K562 (cell line): ENCODE measurements at regions not wholly inside any gene's neighbourhood (a gene's known extent, or its start where the extent isn't known, plus 50 kb on each side); places are given as distances from the start of the nearest gene placed in this dataset.

Experiments
- ATAC-seq: fragments of 200-7000 bp; cut with Tn5 transposase; 3 replicates; pipeline ENCODE4 v1.9.1; 2020; ENCODE audit warnings: moderate library complexity
- BruUV-seq: library from RNA; stranded (reverse); fragments of 400-500 nt; replicated peaks from 2 replicates; lab custom pipeline; 2021; lab: Mats Ljungman, UMichigan
- CTCF ChIA-PET: fragments of 300-600 bp; formaldehyde crosslinking; extraction: SDS; loops from one replicate; lab custom pipeline; 2021; ENCODE audit warnings: low intra/inter-chr PET ratio; lab: Yijun Ruan, JAX
- POLR2A ChIA-PET: fragments of 300-600, 350-650 bp; sonication (Branson Sonifier 250); formaldehyde crosslinking; extraction: SDS; loops from one replicate; lab custom pipeline; 2021; ENCODE audit warnings: antibody characterized with exemption, inconsistent platforms; lab: Yijun Ruan, JAX
- DNase-seq, 4 experiments: peaks; one replicate each; pipeline versions ENCODE4 v3.0.0 to v3.0.0-alpha.2; 2011 to 2018; ENCODE audit warnings: low spot score in 3 of 4, mixed read lengths in 3 of 4; ENCODE audit errors: extremely low read depth in 1 of 4
- FAIRE-seq: peaks from 2 replicates; lab custom pipeline; 2011; peaks lifted over from hg19 to GRCh38; lab: Jason Lieb, UNC
- H2AFZ ChIP-seq: 2 replicates; pipeline ENCODE4 v1.6.0; 2011; ENCODE audit warnings: low read depth, low read length, control low read depth, inconsistent platforms
- H3K27ac ChIP-seq: fragments of 200-600 bp; 3 replicates; pipeline ENCODE4 v1.8.0; 2011; ENCODE audit warnings: low read depth, mild to moderate bottlenecking, control low read depth, inconsistent platforms, low read length, moderate library complexity, mixed read lengths; ENCODE audit errors: extremely low read depth
- H3K27me3 ChIP-seq, 2 experiments: fragments of 300-600 bp in 1 of 2; 2 replicates in 1 of 2; 3 replicates in 1 of 2; pipeline versions ENCODE4 v1.6.0 to v1.8.0; 2011; ENCODE audit warnings: inconsistent platforms in 2 of 2, low read length in 2 of 2, mild to moderate bottlenecking in 1 of 2, mixed read lengths in 1 of 2, moderate library complexity in 1 of 2; ENCODE audit not compliant: control insufficient read depth in 2 of 2, insufficient read depth in 2 of 2
- H3K36me3 ChIP-seq: fragments of 300-600 bp; 3 replicates; pipeline ENCODE4 v1.8.0; 2011; ENCODE audit warnings: mild to moderate bottlenecking, low read length, inconsistent platforms; ENCODE audit not compliant: control insufficient read depth, insufficient read depth
- H3K4me1 ChIP-seq, 2 experiments: fragments of 200-600 bp in 1 of 2; replicated peaks in 1 of 2; 2 replicates in 1 of 2; 3 replicates in 1 of 2; pipeline versions ENCODE4 v1.5.1 to v1.8.0; 2011; ENCODE audit warnings: inconsistent platforms in 2 of 2, low read length in 2 of 2, mild to moderate bottlenecking in 1 of 2, mixed read lengths in 1 of 2, moderate library complexity in 1 of 2; ENCODE audit not compliant: control insufficient read depth in 2 of 2, insufficient read depth in 2 of 2
- H3K4me2 ChIP-seq: 2 replicates; pipeline ENCODE4 v1.6.1; 2011; ENCODE audit warnings: low read length, control low read depth, inconsistent platforms, mixed read lengths; ENCODE audit not compliant: insufficient read depth
- H3K4me3 ChIP-seq: fragments of 200-600 bp; sonication (generic), shearing (Covaris generic); 2 replicates; pipeline ENCODE4 v1.5.1; 2016; ENCODE audit warnings: control low read depth, inconsistent platforms
- H3K79me2 ChIP-seq: fragments of 200-600 bp; 3 replicates; pipeline ENCODE4 v1.8.0; 2011; ENCODE audit warnings: low read length, inconsistent platforms; ENCODE audit not compliant: control insufficient read depth, insufficient read depth
- H3K9ac ChIP-seq, 2 experiments: 2 replicates each; pipeline versions ENCODE4 v1.6.0 to v1.6.1; 2011; ENCODE audit warnings: low read depth in 2 of 2, low read length in 2 of 2, control low read depth in 1 of 2, inconsistent platforms in 1 of 2, mild to moderate bottlenecking in 1 of 2, mixed read lengths in 1 of 2; ENCODE audit not compliant: insufficient read depth in 1 of 2
- H3K9me1 ChIP-seq: one replicate; pipeline ENCODE4 v1.6.0; 2011; ENCODE audit warnings: inconsistent platforms, mild to moderate bottlenecking, low read length, moderate library complexity; ENCODE audit not compliant: control insufficient read depth, insufficient read depth
- H3K9me3 ChIP-seq: replicated peaks from 2 replicates; pipeline ENCODE4 v1.5.1; 2011; ENCODE audit warnings: low read depth, low read length, inconsistent platforms; ENCODE audit not compliant: control insufficient read depth, insufficient read depth
- H4K20me1 ChIP-seq: replicated peaks from 2 replicates; pipeline ENCODE4 v1.6.1; 2011; ENCODE audit warnings: low read length, inconsistent platforms, mixed read lengths; ENCODE audit not compliant: control insufficient read depth, insufficient read depth
- BRD9 ChIP-seq: fragments of 450-650 bp; IDR thresholded peaks from 2 replicates; pipeline ENCODE4 v1.6.1; 2018; ENCODE audit warnings: low read depth; ENCODE audit not compliant: partially characterized antibody
- ESRRA ChIP-seq: fragments of 450-650 bp; IDR thresholded peaks from 2 replicates; pipeline ENCODE4 v1.6.1; 2014; ENCODE audit warnings: low read depth, mild to moderate bottlenecking, moderate library complexity, borderline replicate concordance
- L3MBTL2 ChIP-seq: fragments of 450-650 bp; IDR thresholded peaks from 2 replicates; pipeline ENCODE4 v1.6.1; 2016; ENCODE audit warnings: mild to moderate bottlenecking, moderate library complexity
- NRF1 ChIP-seq, 2 experiments: fragments of 450-650 bp; IDR thresholded peaks in 1 of 2; conservative IDR thresholded peaks in 1 of 2; 2 replicates each; pipeline ENCODE4 v1.6.1; 2014; ENCODE audit warnings: mild to moderate bottlenecking in 2 of 2
- WGBS: fragments of 100-300 bp; shearing (Covaris generic); methylation state at CpG from one replicate; pipeline ENCODE4 v1.1.6; 2016; ENCODE audit warnings: low coverage, mixed read lengths; ENCODE audit not compliant: insufficient coverage; ENCODE audit errors: missing lambda C conversion rate; 5-methylcytosine and 5-hydroxymethylcytosine counted together
- in situ Hi-C: fragments of 300-500 bp; cut with MboI; formaldehyde crosslinking; loops from 4 replicates; pipeline ENCODE4 v1.15.0; 2018; ENCODE audit warnings: inconsistent platforms, mixed read lengths
- intact Hi-C: fragments of 100-400 bp; cut with micrococcal nuclease; formaldehyde crosslinking; loops from 2 replicates; pipeline ENCODE4 v1.14.2; 2022
- TF ChIP-seq, protein P1 (sequence below), 2 experiments: IDR thresholded peaks; 2 replicates each; pipeline ENCODE4 v1.6.1; 2012; ENCODE audit warnings: improper control_type of control experiment in 2 of 2, low read depth in 2 of 2, low read length in 2 of 2, borderline replicate concordance in 1 of 2
- TF ChIP-seq, protein P2 (sequence below): sonication (generic); formaldehyde crosslinking; IDR thresholded peaks from 2 replicates; pipeline ENCODE4 v1.8.0; 2022; ENCODE audit warnings: missing genetic modification reagents, mild to moderate bottlenecking, moderate library complexity, borderline replicate concordance
- TF ChIP-seq, protein P3 (sequence below): sonication (generic); formaldehyde crosslinking; IDR thresholded peaks from 2 replicates; pipeline ENCODE4 v1.9.0; 2022; ENCODE audit warnings: mild to moderate bottlenecking, missing genetic modification reagents
- TF ChIP-seq, protein P4 (sequence below): IDR thresholded peaks from 2 replicates; pipeline ENCODE4 v1.6.1; 2014; ENCODE audit warnings: antibody characterized with exemption
- TF ChIP-seq, protein P5 (sequence below): sonication (generic); formaldehyde crosslinking; IDR thresholded peaks from 2 replicates; pipeline ENCODE4 v1.8.0; 2022; ENCODE audit warnings: mild to moderate bottlenecking, missing genetic modification reagents
- TF ChIP-seq, protein P6 (sequence below): fragments of 150-350 bp; IDR thresholded peaks from 2 replicates; pipeline ENCODE4 v1.6.1; 2014; ENCODE audit warnings: low read depth, mild to moderate bottlenecking, low read length, borderline replicate concordance

DNA sequence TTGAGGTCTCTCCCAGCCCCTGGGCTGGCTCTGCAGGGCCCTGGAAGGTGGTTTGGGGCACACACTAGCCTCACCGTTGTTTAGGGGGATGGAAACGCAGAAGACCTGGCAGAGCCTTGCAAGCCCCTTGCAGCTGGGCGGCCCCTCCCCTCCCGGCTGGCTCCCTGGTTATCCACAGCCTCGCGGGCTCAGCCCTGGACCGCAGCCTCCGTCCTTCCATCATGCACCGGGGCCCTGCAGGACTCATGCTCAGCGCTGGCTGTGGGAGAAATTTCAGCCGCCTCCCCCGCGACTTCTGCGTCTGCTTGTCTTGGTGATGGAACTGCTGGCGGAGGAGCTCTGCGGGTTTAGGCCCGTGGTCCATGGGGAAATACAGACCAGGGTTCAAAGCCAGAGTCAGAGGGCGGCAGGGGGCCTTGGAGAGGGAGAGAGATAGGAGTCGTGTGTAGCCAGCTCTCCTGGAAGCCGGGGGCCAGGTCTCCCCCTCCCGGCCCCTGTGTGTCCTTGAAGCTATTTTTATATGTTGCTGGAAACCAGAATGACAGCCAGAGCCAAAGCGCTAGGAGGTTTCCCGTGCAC lies 75.8 kb upstream of the IER5L start:
- BruUV-seq: no TSS peak
- Histone ChIP-seq H3K9ac (peak overlapping the region in 1 of 2 experiments; percentile 65; a peak in 1 of 4 replicates), H3K4me2 (no peak overlapping the region), H3K36me3 (no peaks in the 10 kb centered on the region), H3K4me3 (no peak overlapping the region), H4K20me1 (peaks cover 6% of the 10 kb centered on the region; the same call in 1 of the 2 replicates), H2AFZ (peak overlapping the region; percentile 42), H3K9me3 (no peaks in the 10 kb centered on the region), H3K27me3 (peaks cover 0 to 9% of the 10 kb centered on the region in 2 experiments; a peak in 1 of 5 replicates), H3K9me1 (no peaks in the 10 kb centered on the region), H3K27ac (no peak overlapping the region), H3K4me1 (peaks cover 13 to 29% of the 10 kb centered on the region in 2 experiments), H3K79me2 (no peaks in the 10 kb centered on the region)
- intact Hi-C loops (no loop called here), in situ Hi-C loops (no loop called here)
- FAIRE-seq (peak; percentile 11), DNase-seq (peak in 2 of 4 experiments; percentile 42 to 72), ATAC-seq (peak; percentile 70)
- WGBS: 9% methylated on average over 21 of the region's 23 CpGs
- ChIA-PET CTCF (no interaction called here), POLR2A (interaction anchor here (0.6 to 1.2 kb wide), 3 partner anchors 11 to 628 kb away, joined by 3 to 6 read pairs (median 4); no protein-coding TSS in a partner anchor)
- TF ChIP-seq, protein P1, sequence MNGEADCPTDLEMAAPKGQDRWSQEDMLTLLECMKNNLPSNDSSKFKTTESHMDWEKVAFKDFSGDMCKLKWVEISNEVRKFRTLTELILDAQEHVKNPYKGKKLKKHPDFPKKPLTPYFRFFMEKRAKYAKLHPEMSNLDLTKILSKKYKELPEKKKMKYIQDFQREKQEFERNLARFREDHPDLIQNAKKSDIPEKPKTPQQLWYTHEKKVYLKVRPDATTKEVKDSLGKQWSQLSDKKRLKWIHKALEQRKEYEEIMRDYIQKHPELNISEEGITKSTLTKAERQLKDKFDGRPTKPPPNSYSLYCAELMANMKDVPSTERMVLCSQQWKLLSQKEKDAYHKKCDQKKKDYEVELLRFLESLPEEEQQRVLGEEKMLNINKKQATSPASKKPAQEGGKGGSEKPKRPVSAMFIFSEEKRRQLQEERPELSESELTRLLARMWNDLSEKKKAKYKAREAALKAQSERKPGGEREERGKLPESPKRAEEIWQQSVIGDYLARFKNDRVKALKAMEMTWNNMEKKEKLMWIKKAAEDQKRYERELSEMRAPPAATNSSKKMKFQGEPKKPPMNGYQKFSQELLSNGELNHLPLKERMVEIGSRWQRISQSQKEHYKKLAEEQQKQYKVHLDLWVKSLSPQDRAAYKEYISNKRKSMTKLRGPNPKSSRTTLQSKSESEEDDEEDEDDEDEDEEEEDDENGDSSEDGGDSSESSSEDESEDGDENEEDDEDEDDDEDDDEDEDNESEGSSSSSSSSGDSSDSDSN (IDR thresholded peaks at IDR 0.05; ENCODE audit: borderline replicate concordance in 1 of 2, low read depth in 2 of 2, low read length in 2 of 2): peak in 1 of 2 experiments; percentile 43; a peak in 1 of 4 replicates
- TF ChIP-seq, protein P2, sequence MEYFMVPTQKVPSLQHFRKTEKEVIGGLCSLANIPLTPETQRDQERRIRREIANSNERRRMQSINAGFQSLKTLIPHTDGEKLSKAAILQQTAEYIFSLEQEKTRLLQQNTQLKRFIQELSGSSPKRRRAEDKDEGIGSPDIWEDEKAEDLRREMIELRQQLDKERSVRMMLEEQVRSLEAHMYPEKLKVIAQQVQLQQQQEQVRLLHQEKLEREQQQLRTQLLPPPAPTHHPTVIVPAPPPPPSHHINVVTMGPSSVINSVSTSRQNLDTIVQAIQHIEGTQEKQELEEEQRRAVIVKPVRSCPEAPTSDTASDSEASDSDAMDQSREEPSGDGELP (CRISPR knock-in tag): peak; percentile 18; the same call in 1 of the 2 replicates
- TF ChIP-seq, protein P3, sequence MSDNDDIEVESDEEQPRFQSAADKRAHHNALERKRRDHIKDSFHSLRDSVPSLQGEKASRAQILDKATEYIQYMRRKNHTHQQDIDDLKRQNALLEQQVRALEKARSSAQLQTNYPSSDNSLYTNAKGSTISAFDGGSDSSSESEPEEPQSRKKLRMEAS (CRISPR knock-in tag): peak; percentile 50; the same call in 1 of the 2 replicates
- peak; percentile 33; the same call in 1 of the 2 replicates for TF ChIP-seq L3MBTL2
- peak; percentile 23; the same call in 1 of the 2 replicates for TF ChIP-seq ESRRA
- TF ChIP-seq, protein P4, sequence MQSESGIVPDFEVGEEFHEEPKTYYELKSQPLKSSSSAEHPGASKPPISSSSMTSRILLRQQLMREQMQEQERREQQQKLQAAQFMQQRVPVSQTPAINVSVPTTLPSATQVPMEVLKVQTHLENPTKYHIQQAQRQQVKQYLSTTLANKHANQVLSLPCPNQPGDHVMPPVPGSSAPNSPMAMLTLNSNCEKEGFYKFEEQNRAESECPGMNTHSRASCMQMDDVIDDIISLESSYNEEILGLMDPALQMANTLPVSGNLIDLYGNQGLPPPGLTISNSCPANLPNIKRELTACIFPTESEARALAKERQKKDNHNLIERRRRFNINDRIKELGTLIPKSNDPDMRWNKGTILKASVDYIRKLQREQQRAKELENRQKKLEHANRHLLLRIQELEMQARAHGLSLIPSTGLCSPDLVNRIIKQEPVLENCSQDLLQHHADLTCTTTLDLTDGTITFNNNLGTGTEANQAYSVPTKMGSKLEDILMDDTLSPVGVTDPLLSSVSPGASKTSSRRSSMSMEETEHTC: no peak
- TF ChIP-seq BRD9: no peak
- peak; percentile 34 to 53; a peak in 3 of 4 replicates for TF ChIP-seq NRF1 (conservative IDR thresholded peaks at IDR 0.05 in 1 of 2, IDR thresholded peaks at IDR 0.05 in 1 of 2)
- TF ChIP-seq, protein P5, sequence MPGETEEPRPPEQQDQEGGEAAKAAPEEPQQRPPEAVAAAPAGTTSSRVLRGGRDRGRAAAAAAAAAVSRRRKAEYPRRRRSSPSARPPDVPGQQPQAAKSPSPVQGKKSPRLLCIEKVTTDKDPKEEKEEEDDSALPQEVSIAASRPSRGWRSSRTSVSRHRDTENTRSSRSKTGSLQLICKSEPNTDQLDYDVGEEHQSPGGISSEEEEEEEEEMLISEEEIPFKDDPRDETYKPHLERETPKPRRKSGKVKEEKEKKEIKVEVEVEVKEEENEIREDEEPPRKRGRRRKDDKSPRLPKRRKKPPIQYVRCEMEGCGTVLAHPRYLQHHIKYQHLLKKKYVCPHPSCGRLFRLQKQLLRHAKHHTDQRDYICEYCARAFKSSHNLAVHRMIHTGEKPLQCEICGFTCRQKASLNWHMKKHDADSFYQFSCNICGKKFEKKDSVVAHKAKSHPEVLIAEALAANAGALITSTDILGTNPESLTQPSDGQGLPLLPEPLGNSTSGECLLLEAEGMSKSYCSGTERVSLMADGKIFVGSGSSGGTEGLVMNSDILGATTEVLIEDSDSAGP: no peak
- TF ChIP-seq, protein P6, sequence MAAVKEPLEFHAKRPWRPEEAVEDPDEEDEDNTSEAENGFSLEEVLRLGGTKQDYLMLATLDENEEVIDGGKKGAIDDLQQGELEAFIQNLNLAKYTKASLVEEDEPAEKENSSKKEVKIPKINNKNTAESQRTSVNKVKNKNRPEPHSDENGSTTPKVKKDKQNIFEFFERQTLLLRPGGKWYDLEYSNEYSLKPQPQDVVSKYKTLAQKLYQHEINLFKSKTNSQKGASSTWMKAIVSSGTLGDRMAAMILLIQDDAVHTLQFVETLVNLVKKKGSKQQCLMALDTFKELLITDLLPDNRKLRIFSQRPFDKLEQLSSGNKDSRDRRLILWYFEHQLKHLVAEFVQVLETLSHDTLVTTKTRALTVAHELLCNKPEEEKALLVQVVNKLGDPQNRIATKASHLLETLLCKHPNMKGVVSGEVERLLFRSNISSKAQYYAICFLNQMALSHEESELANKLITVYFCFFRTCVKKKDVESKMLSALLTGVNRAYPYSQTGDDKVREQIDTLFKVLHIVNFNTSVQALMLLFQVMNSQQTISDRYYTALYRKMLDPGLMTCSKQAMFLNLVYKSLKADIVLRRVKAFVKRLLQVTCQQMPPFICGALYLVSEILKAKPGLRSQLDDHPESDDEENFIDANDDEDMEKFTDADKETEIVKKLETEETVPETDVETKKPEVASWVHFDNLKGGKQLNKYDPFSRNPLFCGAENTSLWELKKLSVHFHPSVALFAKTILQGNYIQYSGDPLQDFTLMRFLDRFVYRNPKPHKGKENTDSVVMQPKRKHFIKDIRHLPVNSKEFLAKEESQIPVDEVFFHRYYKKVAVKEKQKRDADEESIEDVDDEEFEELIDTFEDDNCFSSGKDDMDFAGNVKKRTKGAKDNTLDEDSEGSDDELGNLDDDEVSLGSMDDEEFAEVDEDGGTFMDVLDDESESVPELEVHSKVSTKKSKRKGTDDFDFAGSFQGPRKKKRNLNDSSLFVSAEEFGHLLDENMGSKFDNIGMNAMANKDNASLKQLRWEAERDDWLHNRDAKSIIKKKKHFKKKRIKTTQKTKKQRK: no peak
